Thymus (tissue), 11 donors: ENCODE measurements at regions not wholly inside any gene's neighbourhood (a gene's known extent, or its start where the extent isn't known, plus 50 kb on each side); places are given as distances from the start of the nearest gene placed in this dataset.

Source experiments
- DNase-seq, 9 donors: peaks; one replicate each; pipeline ENCODE4 v3.0.0-alpha.2; 2013; ENCODE audit warnings: low spot score in 9 of 9, low read depth in 6 of 9, missing footprints in 1 of 9
- H3K27ac ChIP-seq, 2 donors: one replicate each; pipeline ENCODE4 v1.5.1; 2013; ENCODE audit warnings: control low read depth in 1 of 2, low read depth in 1 of 2, low read length in 1 of 2, mild to moderate bottlenecking in 1 of 2, moderate library complexity in 1 of 2
- H3K27me3 ChIP-seq, 2 donors: one replicate each; pipeline ENCODE4 v1.5.1; 2013; ENCODE audit warnings: low read length in 1 of 2; ENCODE audit not compliant: control insufficient read depth in 2 of 2, insufficient read depth in 1 of 2
- H3K36me3 ChIP-seq, 2 donors: one replicate each; pipeline ENCODE4 v1.5.1; 2013; ENCODE audit warnings: low read length in 1 of 2, mild to moderate bottlenecking in 1 of 2, moderate library complexity in 1 of 2; ENCODE audit not compliant: control insufficient read depth in 2 of 2, insufficient read depth in 2 of 2
- H3K4me1 ChIP-seq, 2 donors: one replicate each; pipeline ENCODE4 v1.5.1; 2013; ENCODE audit warnings: low read length in 2 of 2; ENCODE audit not compliant: control insufficient read depth in 2 of 2, insufficient read depth in 2 of 2
- H3K4me3 ChIP-seq, 2 donors: one replicate each; pipeline ENCODE4 v1.5.1; 2013; ENCODE audit warnings: low read length in 2 of 2, control low read depth in 1 of 2, mild to moderate bottlenecking in 1 of 2
- H3K9me3 ChIP-seq, 2 donors: one replicate each; pipeline ENCODE4 v1.5.1; 2013; ENCODE audit warnings: low read length in 1 of 2, mild to moderate bottlenecking in 1 of 2; ENCODE audit not compliant: control insufficient read depth in 2 of 2, insufficient read depth in 1 of 2
- WGBS: extraction: QIAGEN DNeasy Blood & Tissue Kit; methylation state at CpG from one replicate; pipeline ENCODE4 v1.1.7; 2013; 5-methylcytosine and 5-hydroxymethylcytosine counted together
- donor health status: healthy.

DNA sequence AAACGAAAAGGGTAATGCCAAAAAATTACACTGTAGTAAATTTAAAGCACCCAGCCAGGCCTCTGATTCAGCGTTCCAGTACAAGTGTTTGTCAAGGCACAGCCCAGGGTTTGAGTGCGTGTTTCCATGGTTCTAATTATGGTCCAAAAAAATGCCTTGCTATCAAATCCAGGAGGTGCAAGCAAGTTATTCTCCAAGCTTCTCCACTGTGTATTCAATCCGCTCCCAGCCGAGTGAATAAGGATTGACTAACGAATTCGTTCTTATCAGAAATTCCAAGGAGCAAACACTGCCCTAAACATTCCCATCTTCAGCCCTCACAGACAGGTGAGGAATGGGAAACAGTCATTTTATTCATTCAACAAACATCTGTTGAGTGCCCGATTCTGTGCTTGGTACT, 103.3 kb upstream of the WWC1 start:
- WGBS = 96% methylated on average over 8 of the region's 8 CpGs
- Histone ChIP-seq H3K27ac (no peak overlapping the region), H3K27me3 (no peaks in the 10 kb centered on the region), H3K9me3 (no peaks in the 10 kb centered on the region), H3K36me3 (no peaks in the 10 kb centered on the region), H3K4me1 (no peaks in the 10 kb centered on the region), H3K4me3 (no peak overlapping the region)
- DNase-seq = no peak

- WGBS = 96% methylated on average over 4 of the region's 4 CpGs
Observed at GRCh38 chr5:168192120-168192519, 99.3 kb upstream of the WWC1 start.

GRCh38 chr5:168193493-168194250, 97.8 kb upstream of the WWC1 start:
- no peak overlapping the region for H3K27ac ChIP-seq
- no peak for DNase-seq
- 71% methylated on average over 9 of the region's 9 CpGs for WGBS
- H3K4me1 ChIP-seq = no peaks in the 10 kb centered on the region
- no peak overlapping the region for H3K4me3 ChIP-seq
- H3K9me3 ChIP-seq = no peaks in the 10 kb centered on the region
- peaks cover 0 to 2% of the 10 kb centered on the region in 2 donors for H3K27me3 ChIP-seq
- no peaks in the 10 kb centered on the region for H3K36me3 ChIP-seq

More at GRCh38 chr5:168192120-168192519, 99.3 kb upstream of the WWC1 start:
- H3K36me3 ChIP-seq = no peaks in the 10 kb centered on the region
- H3K4me1 ChIP-seq = no peaks in the 10 kb centered on the region
- H3K9me3 ChIP-seq = no peaks in the 10 kb centered on the region
- no peak overlapping the region for H3K27ac ChIP-seq
- DNase-seq = no peak
- no peak overlapping the region for H3K4me3 ChIP-seq
- peaks cover 0 to 2% of the 10 kb centered on the region in 2 donors for H3K27me3 ChIP-seq

DNA sequence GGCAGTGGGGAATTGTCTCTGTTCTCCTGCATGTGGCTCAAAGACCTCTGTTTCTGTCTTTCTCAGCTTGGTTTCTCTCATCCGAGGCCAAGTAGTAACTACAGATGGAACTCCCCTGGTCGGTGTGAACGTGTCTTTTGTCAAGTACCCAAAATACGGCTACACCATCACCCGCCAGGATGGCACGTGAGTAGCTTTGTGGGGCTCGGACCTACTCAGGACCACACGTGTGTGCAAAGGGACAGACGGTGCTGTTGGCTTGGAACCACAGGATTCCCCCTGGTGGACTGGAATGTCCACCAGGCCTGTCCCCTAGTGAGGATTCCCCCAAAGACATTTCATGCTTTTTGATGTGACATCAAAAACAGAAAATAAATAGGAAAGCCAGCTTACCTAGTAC, 96.3 kb upstream of the WWC1 start:
- H3K27me3 ChIP-seq = peaks cover 0 to 2% of the 10 kb centered on the region in 2 donors
- H3K4me1 ChIP-seq = no peaks in the 10 kb centered on the region
- H3K36me3 ChIP-seq = no peaks in the 10 kb centered on the region
- H3K4me3 ChIP-seq = no peak overlapping the region
- 96% methylated on average over 9 of the region's 9 CpGs for WGBS
- H3K27ac ChIP-seq = no peak overlapping the region
- peaks cover 0 to 3% of the 10 kb centered on the region in 2 donors for H3K9me3 ChIP-seq
- DNase-seq = no peak

- peaks cover 0 to 3% of the 10 kb centered on the region in 2 donors for H3K9me3 ChIP-seq
- no peak for DNase-seq
- no peaks in the 10 kb centered on the region for H3K4me1 ChIP-seq
- 93% methylated on average over 2 of the region's 2 CpGs for WGBS
- no peak overlapping the region for H3K4me3 ChIP-seq
- H3K27me3 ChIP-seq = peaks cover 0 to 2% of the 10 kb centered on the region in 2 donors
- H3K36me3 ChIP-seq = no peaks in the 10 kb centered on the region
- no peak overlapping the region for H3K27ac ChIP-seq
Observed at GRCh38 chr5:168198359-168198758, 93.1 kb upstream of the WWC1 start.

DNA sequence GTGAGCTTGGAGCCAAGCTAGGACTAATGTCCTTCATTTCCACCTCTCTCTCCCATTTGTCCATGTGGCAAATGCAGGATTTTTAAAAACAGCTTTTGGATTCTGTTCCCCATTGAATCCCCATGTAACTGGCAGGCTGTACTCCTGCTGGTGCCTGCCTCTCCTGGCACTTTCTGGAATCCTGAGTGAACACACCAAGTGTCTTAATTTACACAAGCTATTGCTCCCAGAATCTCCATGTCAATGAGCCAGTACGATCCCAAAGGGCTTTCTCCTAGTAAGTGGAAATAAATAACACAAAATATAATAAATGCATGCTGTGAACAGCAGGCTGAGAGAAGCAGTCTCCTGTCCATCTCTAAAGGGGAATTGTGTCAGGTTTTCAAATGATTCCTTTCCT, 88.4 kb upstream of the WWC1 start:
- H3K36me3 ChIP-seq = no peaks in the 10 kb centered on the region
- peaks cover 0 to 3% of the 10 kb centered on the region in 2 donors for H3K9me3 ChIP-seq
- WGBS = 92% methylated on average over 1 of the region's 1 CpG
- H3K27me3 ChIP-seq = no peaks in the 10 kb centered on the region
- H3K27ac ChIP-seq = no peak overlapping the region
- H3K4me3 ChIP-seq = no peak overlapping the region
- DNase-seq = no peak
- no peaks in the 10 kb centered on the region for H3K4me1 ChIP-seq

- no peak overlapping the region for H3K4me3 ChIP-seq
- H3K9me3 ChIP-seq = no peaks in the 10 kb centered on the region
- no peaks in the 10 kb centered on the region for H3K36me3 ChIP-seq
- no peak overlapping the region for H3K27ac ChIP-seq
- 95% methylated on average over 6 of the region's 6 CpGs for WGBS
- no peak for DNase-seq
- no peaks in the 10 kb centered on the region for H3K27me3 ChIP-seq
- H3K4me1 ChIP-seq = no peaks in the 10 kb centered on the region
Observed at GRCh38 chr5:168204165-168204564, 87.3 kb upstream of the WWC1 start.

DNA sequence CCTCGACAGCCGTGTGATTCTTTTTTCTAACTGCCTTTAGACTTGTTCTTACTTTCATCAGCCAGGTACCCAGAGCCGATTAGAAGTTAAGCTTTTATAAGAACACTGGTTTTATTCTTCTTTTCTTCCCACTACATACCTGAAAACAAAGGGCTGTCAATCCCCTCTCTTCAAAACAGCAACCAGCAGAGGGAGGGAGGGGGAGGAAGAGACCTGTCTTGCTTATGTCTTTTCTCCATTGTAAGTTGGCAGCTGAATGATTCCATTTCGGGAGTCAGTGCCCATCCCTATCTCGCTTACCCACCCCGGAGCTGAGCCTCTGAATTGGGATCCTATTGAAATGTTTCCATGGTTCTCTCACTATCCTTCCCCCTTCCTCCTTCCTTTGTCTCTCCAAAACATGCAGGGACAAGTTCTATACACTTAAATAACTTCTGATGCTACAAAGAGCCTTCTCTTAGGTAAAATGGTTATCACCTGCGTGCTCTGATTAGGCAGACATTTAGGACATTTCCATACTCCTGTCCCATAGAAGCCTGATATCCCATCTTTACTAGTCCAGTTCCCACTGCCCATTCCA, 83.9 kb upstream of the WWC1 start:
- Histone ChIP-seq H3K27me3 (no peaks in the 10 kb centered on the region), H3K36me3 (no peaks in the 10 kb centered on the region), H3K27ac (no peak overlapping the region), H3K4me1 (no peaks in the 10 kb centered on the region), H3K4me3 (no peak overlapping the region), H3K9me3 (no peaks in the 10 kb centered on the region)
- DNase-seq = no peak
- 95% methylated on average over 7 of the region's 7 CpGs for WGBS

GRCh38 chr5:168209244-168209995, 82.0 kb upstream of the WWC1 start:
- no peak for DNase-seq
- H3K9me3 ChIP-seq = no peaks in the 10 kb centered on the region
- no peak overlapping the region for H3K4me3 ChIP-seq
- H3K4me1 ChIP-seq = no peaks in the 10 kb centered on the region
- 68% methylated on average over 1 of the region's 1 CpG for WGBS
- no peak overlapping the region for H3K27ac ChIP-seq
- no peaks in the 10 kb centered on the region for H3K36me3 ChIP-seq
- no peaks in the 10 kb centered on the region for H3K27me3 ChIP-seq
